WTC11 (cell line): ENCODE measurements at regions not wholly inside any gene's neighbourhood (a gene's known extent, or its start where the extent isn't known, plus 50 kb on each side); places are given as distances from the start of the nearest gene placed in this dataset.

Source experiments
- ATAC-seq: fragments of 200-7000 bp; cut with Tn5 transposase; 2 replicates; pipeline ENCODE4 v1.10.0; 2021; ENCODE audit warnings: mild to moderate bottlenecking, moderate library complexity
- CTCF ChIA-PET: fragments of 300-600 bp; sonication (Branson Sonifier 250); formaldehyde crosslinking; loops from one replicate; lab custom pipeline; 2021; ENCODE audit warnings: antibody characterized with exemption; lab: Charles Lee
- POLR2A ChIA-PET: fragments of 350-600 bp; sonication (Branson Sonifier 250); formaldehyde crosslinking; loops from one replicate; lab custom pipeline; 2021; ENCODE audit warnings: antibody characterized with exemption; lab: Charles Lee
- DNase-seq: peaks from one replicate; pipeline ENCODE4 v3.0.0; 2021; ENCODE audit warnings: low spot score
- H3K27ac Mint-ChIP-seq: 2 replicates; pipeline ENCODE4 v1.8.0; 2021; ENCODE audit warnings: mixed read lengths
- H3K27me3 Mint-ChIP-seq: 2 replicates; pipeline ENCODE4 v1.8.0; 2021; ENCODE audit warnings: low read depth, mild to moderate bottlenecking, moderate library complexity, mixed read lengths
- H3K36me3 Mint-ChIP-seq: 2 replicates; pipeline ENCODE4 v1.8.0; 2021; ENCODE audit warnings: mixed read lengths
- H3K4me1 Mint-ChIP-seq: 2 replicates; pipeline ENCODE4 v1.8.0; 2022; ENCODE audit warnings: mixed read lengths
- H3K4me3 Mint-ChIP-seq: 2 replicates; pipeline ENCODE4 v1.8.0; 2021; ENCODE audit warnings: mild to moderate bottlenecking, moderate library complexity, mixed read lengths
- H3K9me3 Mint-ChIP-seq: 2 replicates; pipeline ENCODE4 v1.8.0; 2021; ENCODE audit warnings: mixed read lengths
- KAT7 ChIP-seq: sonication (generic); formaldehyde crosslinking; IDR thresholded peaks from 2 replicates; pipeline ENCODE4 v1.8.1; 2023; ENCODE audit warnings: missing genetic modification reagents, mild to moderate bottlenecking, borderline replicate concordance
- RELA ChIP-seq: sonication (generic); formaldehyde crosslinking; IDR thresholded peaks from 2 replicates; pipeline ENCODE4 v1.8.1; 2022; ENCODE audit warnings: missing genetic modification reagents, mild to moderate bottlenecking, borderline replicate concordance
- TCF7 ChIP-seq: sonication (generic); formaldehyde crosslinking; IDR thresholded peaks from 2 replicates; pipeline ENCODE4 v1.8.0; 2022; ENCODE audit warnings: mild to moderate bottlenecking, low read depth, missing genetic modification reagents, moderate library complexity
- TEAD1 ChIP-seq: sonication (generic); formaldehyde crosslinking; IDR thresholded peaks from 2 replicates; pipeline ENCODE4 v1.8.0; 2022; ENCODE audit warnings: mild to moderate bottlenecking, missing genetic modification reagents
- TP53 ChIP-seq: sonication (generic); formaldehyde crosslinking; IDR thresholded peaks from 2 replicates; pipeline ENCODE4 v1.8.1; 2023; ENCODE audit warnings: mild to moderate bottlenecking, missing genetic modification reagents
- ZBTB21 ChIP-seq: sonication (generic); formaldehyde crosslinking; IDR thresholded peaks from 2 replicates; pipeline ENCODE4 v1.8.1; 2023; ENCODE audit warnings: mild to moderate bottlenecking, missing genetic modification reagents, borderline replicate concordance
- ZNF138 ChIP-seq: sonication (generic); formaldehyde crosslinking; conservative IDR thresholded peaks from 2 replicates; pipeline ENCODE4 v1.8.1; 2022; ENCODE audit warnings: mild to moderate bottlenecking, moderate library complexity, missing genetic modification reagents
- ZNF423 ChIP-seq: fragments of 250-450 bp; sonication (Bioruptor Pico); IDR thresholded peaks from 2 replicates; pipeline ENCODE4 v2.1.2; 2022; ENCODE audit warnings: mild to moderate bottlenecking, moderate library complexity
- ZNF671 ChIP-seq: fragments of 250-450 bp; sonication (Bioruptor Pico); IDR thresholded peaks from 2 replicates; pipeline ENCODE4 v1.8.0; 2021; ENCODE audit warnings: mild to moderate bottlenecking
- TF ChIP-seq, protein P1 (sequence below): sonication (generic); formaldehyde crosslinking; IDR thresholded peaks from 2 replicates; pipeline ENCODE4 v1.8.0; 2023; ENCODE audit warnings: missing genetic modification reagents
- TF ChIP-seq, protein P2 (sequence below): fragments of 250-450 bp; sonication (Bioruptor Pico); IDR thresholded peaks from 2 replicates; pipeline ENCODE4 v1.9.0; 2021; ENCODE audit warnings: mild to moderate bottlenecking
- TF ChIP-seq, protein P3 (sequence below): sonication (generic); formaldehyde crosslinking; IDR thresholded peaks from 2 replicates; pipeline ENCODE4 v1.8.1; 2023; ENCODE audit warnings: mild to moderate bottlenecking, missing genetic modification reagents, borderline replicate concordance
- TF ChIP-seq, protein P4 (sequence below): sonication (generic); formaldehyde crosslinking; IDR thresholded peaks from 2 replicates; pipeline ENCODE4 v1.8.1; 2022; ENCODE audit warnings: missing genetic modification reagents, borderline replicate concordance
- TF ChIP-seq, protein P5 (sequence below): sonication (generic); formaldehyde crosslinking; IDR thresholded peaks from 2 replicates; pipeline ENCODE4 v1.8.0; 2023; ENCODE audit warnings: missing genetic modification reagents, mild to moderate bottlenecking, borderline replicate concordance
- TF ChIP-seq, protein P6 (sequence below): sonication (generic); formaldehyde crosslinking; IDR thresholded peaks from 2 replicates; pipeline ENCODE4 v1.8.1; 2022; ENCODE audit warnings: low read depth, mild to moderate bottlenecking, moderate library complexity, missing genetic modification reagents, borderline replicate concordance
- TF ChIP-seq, protein P7 (sequence below): fragments of 250-450 bp; sonication (Bioruptor Pico); IDR thresholded peaks from 2 replicates; pipeline ENCODE4 v1.9.0; 2021; ENCODE audit warnings: mild to moderate bottlenecking

DNA sequence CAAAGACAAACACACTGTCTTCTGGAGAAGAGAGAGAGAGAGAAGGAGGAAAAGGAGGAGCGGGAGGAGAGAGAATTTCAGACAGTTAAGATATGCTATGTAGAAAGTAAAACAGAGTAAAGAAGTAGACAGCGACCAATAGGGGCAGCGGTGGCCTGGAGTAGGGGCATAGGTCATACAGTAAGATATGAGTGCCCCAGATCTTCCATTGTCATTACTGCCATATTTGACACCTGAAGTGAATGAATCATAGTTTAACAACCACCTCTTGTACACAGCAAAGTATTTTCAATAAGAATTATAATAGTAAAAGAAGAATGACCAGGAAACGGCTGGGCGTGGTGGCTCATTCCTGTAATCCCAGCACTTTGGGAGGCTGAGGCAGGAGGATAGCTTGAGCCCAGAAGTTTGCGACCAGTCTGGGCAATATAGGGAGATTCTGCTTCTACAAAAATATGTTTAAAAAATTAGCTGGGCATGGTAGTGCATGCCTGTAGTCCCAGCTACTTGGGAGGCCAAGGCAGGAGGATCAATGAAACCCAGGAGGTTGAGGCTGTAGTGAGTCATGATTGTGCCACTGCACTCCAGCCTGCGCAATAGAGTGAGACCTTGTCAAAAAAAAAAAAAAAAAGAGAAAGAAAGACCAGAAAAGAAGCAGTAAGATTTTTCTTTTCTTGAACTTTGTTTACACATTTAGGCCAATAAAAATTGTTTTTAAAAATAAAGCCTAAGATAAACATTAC lies 77.0 kb upstream of the GPR158 start:
- POLR2A ChIA-PET: no interaction called here
- peaks cover 19% of the 10 kb centered on the region for H3K4me1 Mint-ChIP-seq
- no peak overlapping the region for H3K27ac Mint-ChIP-seq
- no peak overlapping the region for H3K4me3 Mint-ChIP-seq
- DNase-seq: no peak
- CTCF ChIA-PET: no interaction called here
- peak; percentile 47; the same call in 1 of the 2 replicates for ATAC-seq
- H3K9me3 Mint-ChIP-seq: peaks cover 17% of the 10 kb centered on the region
- H3K27me3 Mint-ChIP-seq: peaks cover 3% of the 10 kb centered on the region; the same call in 1 of the 2 replicates
- TF ChIP-seq TP53 (CRISPR knock-in tag) (no peak), TCF7 (no peak), ZNF671 (CRISPR knock-in tag) (no peak), KAT7 (CRISPR knock-in tag) (no peak), ZNF423 (CRISPR knock-in tag) (no peak), TEAD1 (CRISPR knock-in tag) (no peak), ZNF138 (CRISPR knock-in tag) (no peak), ZBTB21 (CRISPR knock-in tag) (no peak), RELA (CRISPR knock-in tag) (no peak)
- TF ChIP-seq, protein P1, sequence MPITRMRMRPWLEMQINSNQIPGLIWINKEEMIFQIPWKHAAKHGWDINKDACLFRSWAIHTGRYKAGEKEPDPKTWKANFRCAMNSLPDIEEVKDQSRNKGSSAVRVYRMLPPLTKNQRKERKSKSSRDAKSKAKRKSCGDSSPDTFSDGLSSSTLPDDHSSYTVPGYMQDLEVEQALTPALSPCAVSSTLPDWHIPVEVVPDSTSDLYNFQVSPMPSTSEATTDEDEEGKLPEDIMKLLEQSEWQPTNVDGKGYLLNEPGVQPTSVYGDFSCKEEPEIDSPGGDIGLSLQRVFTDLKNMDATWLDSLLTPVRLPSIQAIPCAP (CRISPR knock-in tag): no peak
- TF ChIP-seq, protein P2, sequence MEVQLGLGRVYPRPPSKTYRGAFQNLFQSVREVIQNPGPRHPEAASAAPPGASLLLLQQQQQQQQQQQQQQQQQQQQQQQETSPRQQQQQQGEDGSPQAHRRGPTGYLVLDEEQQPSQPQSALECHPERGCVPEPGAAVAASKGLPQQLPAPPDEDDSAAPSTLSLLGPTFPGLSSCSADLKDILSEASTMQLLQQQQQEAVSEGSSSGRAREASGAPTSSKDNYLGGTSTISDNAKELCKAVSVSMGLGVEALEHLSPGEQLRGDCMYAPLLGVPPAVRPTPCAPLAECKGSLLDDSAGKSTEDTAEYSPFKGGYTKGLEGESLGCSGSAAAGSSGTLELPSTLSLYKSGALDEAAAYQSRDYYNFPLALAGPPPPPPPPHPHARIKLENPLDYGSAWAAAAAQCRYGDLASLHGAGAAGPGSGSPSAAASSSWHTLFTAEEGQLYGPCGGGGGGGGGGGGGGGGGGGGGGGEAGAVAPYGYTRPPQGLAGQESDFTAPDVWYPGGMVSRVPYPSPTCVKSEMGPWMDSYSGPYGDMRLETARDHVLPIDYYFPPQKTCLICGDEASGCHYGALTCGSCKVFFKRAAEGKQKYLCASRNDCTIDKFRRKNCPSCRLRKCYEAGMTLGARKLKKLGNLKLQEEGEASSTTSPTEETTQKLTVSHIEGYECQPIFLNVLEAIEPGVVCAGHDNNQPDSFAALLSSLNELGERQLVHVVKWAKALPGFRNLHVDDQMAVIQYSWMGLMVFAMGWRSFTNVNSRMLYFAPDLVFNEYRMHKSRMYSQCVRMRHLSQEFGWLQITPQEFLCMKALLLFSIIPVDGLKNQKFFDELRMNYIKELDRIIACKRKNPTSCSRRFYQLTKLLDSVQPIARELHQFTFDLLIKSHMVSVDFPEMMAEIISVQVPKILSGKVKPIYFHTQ (CRISPR knock-in tag): no peak
- TF ChIP-seq, protein P3, sequence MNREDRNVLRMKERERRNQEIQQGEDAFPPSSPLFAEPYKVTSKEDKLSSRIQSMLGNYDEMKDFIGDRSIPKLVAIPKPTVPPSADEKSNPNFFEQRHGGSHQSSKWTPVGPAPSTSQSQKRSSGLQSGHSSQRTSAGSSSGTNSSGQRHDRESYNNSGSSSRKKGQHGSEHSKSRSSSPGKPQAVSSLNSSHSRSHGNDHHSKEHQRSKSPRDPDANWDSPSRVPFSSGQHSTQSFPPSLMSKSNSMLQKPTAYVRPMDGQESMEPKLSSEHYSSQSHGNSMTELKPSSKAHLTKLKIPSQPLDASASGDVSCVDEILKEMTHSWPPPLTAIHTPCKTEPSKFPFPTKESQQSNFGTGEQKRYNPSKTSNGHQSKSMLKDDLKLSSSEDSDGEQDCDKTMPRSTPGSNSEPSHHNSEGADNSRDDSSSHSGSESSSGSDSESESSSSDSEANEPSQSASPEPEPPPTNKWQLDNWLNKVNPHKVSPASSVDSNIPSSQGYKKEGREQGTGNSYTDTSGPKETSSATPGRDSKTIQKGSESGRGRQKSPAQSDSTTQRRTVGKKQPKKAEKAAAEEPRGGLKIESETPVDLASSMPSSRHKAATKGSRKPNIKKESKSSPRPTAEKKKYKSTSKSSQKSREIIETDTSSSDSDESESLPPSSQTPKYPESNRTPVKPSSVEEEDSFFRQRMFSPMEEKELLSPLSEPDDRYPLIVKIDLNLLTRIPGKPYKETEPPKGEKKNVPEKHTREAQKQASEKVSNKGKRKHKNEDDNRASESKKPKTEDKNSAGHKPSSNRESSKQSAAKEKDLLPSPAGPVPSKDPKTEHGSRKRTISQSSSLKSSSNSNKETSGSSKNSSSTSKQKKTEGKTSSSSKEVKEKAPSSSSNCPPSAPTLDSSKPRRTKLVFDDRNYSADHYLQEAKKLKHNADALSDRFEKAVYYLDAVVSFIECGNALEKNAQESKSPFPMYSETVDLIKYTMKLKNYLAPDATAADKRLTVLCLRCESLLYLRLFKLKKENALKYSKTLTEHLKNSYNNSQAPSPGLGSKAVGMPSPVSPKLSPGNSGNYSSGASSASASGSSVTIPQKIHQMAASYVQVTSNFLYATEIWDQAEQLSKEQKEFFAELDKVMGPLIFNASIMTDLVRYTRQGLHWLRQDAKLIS: no peak
- TF ChIP-seq, protein P4, sequence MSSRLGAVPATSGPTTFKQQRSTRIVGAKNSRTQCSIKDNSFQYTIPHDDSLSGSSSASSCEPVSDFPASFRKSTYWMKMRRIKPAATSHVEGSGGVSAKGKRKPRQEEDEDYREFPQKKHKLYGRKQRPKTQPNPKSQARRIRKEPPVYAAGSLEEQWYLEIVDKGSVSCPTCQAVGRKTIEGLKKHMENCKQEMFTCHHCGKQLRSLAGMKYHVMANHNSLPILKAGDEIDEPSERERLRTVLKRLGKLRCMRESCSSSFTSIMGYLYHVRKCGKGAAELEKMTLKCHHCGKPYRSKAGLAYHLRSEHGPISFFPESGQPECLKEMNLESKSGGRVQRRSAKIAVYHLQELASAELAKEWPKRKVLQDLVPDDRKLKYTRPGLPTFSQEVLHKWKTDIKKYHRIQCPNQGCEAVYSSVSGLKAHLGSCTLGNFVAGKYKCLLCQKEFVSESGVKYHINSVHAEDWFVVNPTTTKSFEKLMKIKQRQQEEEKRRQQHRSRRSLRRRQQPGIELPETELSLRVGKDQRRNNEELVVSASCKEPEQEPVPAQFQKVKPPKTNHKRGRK: no peak
- TF ChIP-seq, protein P5, sequence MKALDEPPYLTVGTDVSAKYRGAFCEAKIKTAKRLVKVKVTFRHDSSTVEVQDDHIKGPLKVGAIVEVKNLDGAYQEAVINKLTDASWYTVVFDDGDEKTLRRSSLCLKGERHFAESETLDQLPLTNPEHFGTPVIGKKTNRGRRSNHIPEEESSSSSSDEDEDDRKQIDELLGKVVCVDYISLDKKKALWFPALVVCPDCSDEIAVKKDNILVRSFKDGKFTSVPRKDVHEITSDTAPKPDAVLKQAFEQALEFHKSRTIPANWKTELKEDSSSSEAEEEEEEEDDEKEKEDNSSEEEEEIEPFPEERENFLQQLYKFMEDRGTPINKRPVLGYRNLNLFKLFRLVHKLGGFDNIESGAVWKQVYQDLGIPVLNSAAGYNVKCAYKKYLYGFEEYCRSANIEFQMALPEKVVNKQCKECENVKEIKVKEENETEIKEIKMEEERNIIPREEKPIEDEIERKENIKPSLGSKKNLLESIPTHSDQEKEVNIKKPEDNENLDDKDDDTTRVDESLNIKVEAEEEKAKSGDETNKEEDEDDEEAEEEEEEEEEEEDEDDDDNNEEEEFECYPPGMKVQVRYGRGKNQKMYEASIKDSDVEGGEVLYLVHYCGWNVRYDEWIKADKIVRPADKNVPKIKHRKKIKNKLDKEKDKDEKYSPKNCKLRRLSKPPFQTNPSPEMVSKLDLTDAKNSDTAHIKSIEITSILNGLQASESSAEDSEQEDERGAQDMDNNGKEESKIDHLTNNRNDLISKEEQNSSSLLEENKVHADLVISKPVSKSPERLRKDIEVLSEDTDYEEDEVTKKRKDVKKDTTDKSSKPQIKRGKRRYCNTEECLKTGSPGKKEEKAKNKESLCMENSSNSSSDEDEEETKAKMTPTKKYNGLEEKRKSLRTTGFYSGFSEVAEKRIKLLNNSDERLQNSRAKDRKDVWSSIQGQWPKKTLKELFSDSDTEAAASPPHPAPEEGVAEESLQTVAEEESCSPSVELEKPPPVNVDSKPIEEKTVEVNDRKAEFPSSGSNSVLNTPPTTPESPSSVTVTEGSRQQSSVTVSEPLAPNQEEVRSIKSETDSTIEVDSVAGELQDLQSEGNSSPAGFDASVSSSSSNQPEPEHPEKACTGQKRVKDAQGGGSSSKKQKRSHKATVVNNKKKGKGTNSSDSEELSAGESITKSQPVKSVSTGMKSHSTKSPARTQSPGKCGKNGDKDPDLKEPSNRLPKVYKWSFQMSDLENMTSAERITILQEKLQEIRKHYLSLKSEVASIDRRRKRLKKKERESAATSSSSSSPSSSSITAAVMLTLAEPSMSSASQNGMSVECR (CRISPR knock-in tag): no peak
- TF ChIP-seq, protein P6, sequence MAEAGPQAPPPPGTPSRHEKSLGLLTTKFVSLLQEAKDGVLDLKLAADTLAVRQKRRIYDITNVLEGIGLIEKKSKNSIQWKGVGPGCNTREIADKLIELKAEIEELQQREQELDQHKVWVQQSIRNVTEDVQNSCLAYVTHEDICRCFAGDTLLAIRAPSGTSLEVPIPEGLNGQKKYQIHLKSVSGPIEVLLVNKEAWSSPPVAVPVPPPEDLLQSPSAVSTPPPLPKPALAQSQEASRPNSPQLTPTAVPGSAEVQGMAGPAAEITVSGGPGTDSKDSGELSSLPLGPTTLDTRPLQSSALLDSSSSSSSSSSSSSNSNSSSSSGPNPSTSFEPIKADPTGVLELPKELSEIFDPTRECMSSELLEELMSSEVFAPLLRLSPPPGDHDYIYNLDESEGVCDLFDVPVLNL (CRISPR knock-in tag): no peak
- TF ChIP-seq, protein P7, sequence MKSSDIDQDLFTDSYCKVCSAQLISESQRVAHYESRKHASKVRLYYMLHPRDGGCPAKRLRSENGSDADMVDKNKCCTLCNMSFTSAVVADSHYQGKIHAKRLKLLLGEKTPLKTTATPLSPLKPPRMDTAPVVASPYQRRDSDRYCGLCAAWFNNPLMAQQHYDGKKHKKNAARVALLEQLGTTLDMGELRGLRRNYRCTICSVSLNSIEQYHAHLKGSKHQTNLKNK (CRISPR knock-in tag): no peak
- no peaks in the 10 kb centered on the region for H3K36me3 Mint-ChIP-seq
